GM21526 (cell line): ENCODE measurements at regions not wholly inside any gene's neighbourhood (a gene's known extent, or its start where the extent isn't known, plus 50 kb on each side); places are given as distances from the start of the nearest gene placed in this dataset.

Experiments
- ATAC-seq: cut with Tn5 transposase; IDR thresholded peaks from one replicate; pipeline ENCODE4 v1.9.1; 2021; ENCODE audit warnings: moderate library complexity; ENCODE audit not compliant: unreplicated experiment, low FRiP score

GRCh38 chr4:33226783-33227182, 2506.6 kb downstream of the PCDH7 start:
- no peak for ATAC-seq

GRCh38 chr4:33255094-33255493, 2534.9 kb downstream of the PCDH7 start:
- no peak for ATAC-seq

GRCh38 chr4:33255507-33255906, 2535.3 kb downstream of the PCDH7 start:
- no peak for ATAC-seq

- ATAC-seq: no peak
Measured at GRCh38 chr4:33262824-33263223, 2542.7 kb downstream of the PCDH7 start.

GRCh38 chr4:33268776-33269175, 2548.6 kb downstream of the PCDH7 start:
- ATAC-seq: no peak

GRCh38 chr4:33270403-33270802, 2550.2 kb downstream of the PCDH7 start:
- ATAC-seq: no peak

GRCh38 chr4:33272722-33273121, 2552.6 kb downstream of the PCDH7 start:
- ATAC-seq: no peak

- no peak for ATAC-seq
Measured at GRCh38 chr4:33283818-33284217, 2563.6 kb downstream of the PCDH7 start.

GRCh38 chr4:33296876-33297455, 2576.8 kb downstream of the PCDH7 start:
- no peak for ATAC-seq

GRCh38 chr4:33302321-33302720, 2582.2 kb downstream of the PCDH7 start:
- no peak for ATAC-seq

- no peak for ATAC-seq
Measured at GRCh38 chr4:33306131-33306530, 2586.0 kb downstream of the PCDH7 start.

GRCh38 chr4:33316033-33316432, 2595.9 kb downstream of the PCDH7 start:
- no peak for ATAC-seq

GRCh38 chr4:33316578-33316977, 2596.4 kb downstream of the PCDH7 start:
- no peak for ATAC-seq

GRCh38 chr4:33323393-33323792, 2603.2 kb downstream of the PCDH7 start:
- no peak for ATAC-seq

- no peak for ATAC-seq
Measured at GRCh38 chr4:33334416-33334815, 2614.2 kb downstream of the PCDH7 start.

GRCh38 chr4:33339762-33340161, 2619.6 kb downstream of the PCDH7 start:
- ATAC-seq: no peak

- ATAC-seq: no peak
Measured at GRCh38 chr4:33340168-33340567, 2620.0 kb downstream of the PCDH7 start.

GRCh38 chr4:33349376-33349775, 2629.2 kb downstream of the PCDH7 start:
- ATAC-seq: no peak

- ATAC-seq: no peak
Measured at GRCh38 chr4:33357121-33357520, 2637.0 kb downstream of the PCDH7 start.

GRCh38 chr4:33369446-33369845, 2649.3 kb downstream of the PCDH7 start:
- no peak for ATAC-seq

GRCh38 chr4:33381816-33382215, 2661.6 kb downstream of the PCDH7 start:
- no peak for ATAC-seq

- no peak for ATAC-seq
Measured at GRCh38 chr4:33386764-33387163, 2666.6 kb downstream of the PCDH7 start.

- no peak for ATAC-seq
Measured at GRCh38 chr4:33390976-33391375, 2670.8 kb downstream of the PCDH7 start.
